ENCODE measurements at regions not wholly inside any gene's neighbourhood (a gene's known extent, or its start where the extent isn't known, plus 50 kb on each side); places are given as distances from the start of the nearest gene placed in this dataset.

GRCh38 chr5:166507810-166508425, 1783.5 kb upstream of the WWC1 start:
- DNase-seq: no peak

DNA sequence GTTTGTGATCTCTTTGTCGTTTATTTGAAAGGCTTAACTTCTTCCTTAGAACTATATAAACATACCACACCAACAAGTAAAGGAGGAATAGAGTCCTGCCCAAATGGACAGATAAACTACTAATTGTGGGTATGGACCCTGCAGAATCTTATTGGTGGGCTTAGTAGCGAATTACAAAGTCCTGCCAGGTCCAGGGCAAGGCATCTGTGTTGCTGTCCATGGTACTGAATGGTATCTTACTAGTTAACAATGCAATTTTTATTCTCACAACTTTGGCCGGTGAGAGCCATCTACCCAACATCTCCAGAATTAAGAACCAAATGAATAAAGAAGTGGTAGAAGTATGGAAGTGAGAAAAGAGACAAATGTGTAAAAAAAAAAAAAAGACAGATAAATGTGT, 1782.4 kb upstream of the WWC1 start:
- DNase-seq: no peak

GRCh38 chr5:166517976-166518375, 1773.5 kb upstream of the WWC1 start:
- DNase-seq: no peak

DNA sequence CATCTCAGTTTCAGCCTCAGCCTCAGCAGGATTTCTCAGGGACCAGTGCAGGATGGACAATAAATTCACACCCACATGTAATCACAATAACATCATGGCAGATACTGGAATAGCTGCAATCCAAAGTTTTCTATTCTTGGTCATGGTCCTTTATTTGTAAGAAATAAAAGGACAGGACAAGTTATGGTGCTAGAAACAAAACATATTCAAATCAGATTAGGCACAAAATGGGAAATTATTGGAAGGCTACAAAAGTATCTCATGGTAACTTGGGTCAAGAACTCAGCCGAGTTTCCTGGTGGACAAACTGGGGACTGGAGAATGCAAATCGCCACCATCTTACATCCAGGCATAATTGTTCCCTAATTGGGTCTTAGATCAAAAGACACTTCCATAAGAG, 1768.2 kb upstream of the WWC1 start:
- DNase-seq: no peak

- no peak for DNase-seq
These were observed 1762.2 kb upstream of the WWC1 start for GRCh38 chr5:166529200-166529599.

GRCh38 chr5:166532456-166533220, 1758.8 kb upstream of the WWC1 start:
- DNase-seq: no peak

GRCh38 chr5:166535641-166536040, 1755.8 kb upstream of the WWC1 start:
- no peak for DNase-seq

DNA sequence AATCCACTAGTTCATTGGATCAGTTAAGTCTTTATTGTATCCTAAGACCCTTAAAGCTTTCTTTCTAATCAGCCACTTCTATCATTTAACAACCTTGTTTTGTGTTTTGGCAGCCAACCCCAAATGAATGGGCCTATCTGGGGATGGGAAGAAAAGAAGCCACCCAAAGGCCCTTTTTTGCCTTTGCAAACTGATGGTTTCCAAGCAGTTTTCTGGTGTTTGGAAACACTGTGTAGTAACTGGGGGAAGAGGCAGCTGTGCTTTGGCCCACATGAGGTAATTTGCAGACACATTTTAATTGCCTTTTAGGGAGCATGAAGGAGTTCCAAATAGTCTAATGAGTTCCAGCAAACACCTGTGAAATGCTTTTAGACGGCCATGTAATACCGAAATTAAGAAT, 1751.3 kb upstream of the WWC1 start:
- DNase-seq: no peak

GRCh38 chr5:166551384-166551783, 1740.1 kb upstream of the WWC1 start:
- no peak for DNase-seq

DNA sequence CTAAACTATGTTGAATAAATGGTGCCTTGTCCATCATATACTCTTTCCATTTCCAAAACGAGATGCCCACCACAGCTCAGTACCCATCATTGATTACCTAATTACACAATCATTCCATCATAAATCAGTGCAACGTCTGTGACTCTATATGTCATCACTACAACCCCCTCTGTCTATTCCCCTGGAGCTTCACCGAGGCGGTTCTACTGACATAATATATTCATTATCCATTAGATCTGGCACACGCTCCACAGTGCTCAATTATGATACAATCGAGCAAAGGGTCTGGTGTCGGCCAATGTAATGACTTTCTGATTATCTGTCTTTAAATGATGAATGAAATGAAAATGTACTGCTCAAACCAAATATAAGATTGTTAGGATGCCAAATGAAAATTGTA, 1737.7 kb upstream of the WWC1 start:
- DNase-seq: no peak

DNA sequence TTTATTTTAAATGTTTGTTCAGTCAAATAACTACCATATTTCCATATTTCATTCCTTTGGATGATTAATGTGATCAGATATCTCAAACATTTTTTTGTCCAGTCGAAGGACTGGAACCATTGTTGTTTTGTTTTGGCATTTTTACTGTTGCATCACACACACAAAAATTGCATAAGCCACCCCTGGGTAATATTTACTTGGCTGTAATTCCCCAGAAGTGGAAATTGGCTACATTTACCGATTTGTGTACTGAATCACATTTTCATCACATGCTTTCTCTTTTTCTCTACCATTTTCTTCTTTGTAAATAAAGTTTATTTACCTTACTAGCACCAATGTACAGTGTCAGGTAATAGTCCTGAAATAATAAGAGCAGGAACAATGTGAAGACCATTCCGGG, 1729.7 kb upstream of the WWC1 start:
- no peak for DNase-seq

- no peak for DNase-seq
These were observed 1729.2 kb upstream of the WWC1 start for GRCh38 chr5:166562246-166562645.

DNA sequence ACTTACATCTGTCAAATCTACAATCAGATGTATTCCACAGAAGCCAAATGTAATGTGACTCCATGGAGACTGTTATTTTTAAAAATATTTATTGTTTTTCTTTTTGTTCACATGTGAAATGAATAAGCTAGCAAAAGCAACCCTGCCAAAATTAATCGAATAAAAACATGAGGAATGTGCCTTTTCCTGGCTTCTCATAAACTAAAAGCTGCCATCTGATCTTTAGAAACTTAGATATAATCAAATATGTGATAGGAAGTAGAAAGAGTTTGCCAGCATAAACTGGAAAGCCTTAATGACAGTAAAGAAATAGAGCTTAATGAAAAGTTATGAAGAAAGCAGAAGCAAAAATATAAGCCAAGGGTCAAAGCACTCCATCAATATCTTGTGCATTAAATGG, 1724.7 kb upstream of the WWC1 start:
- no peak for DNase-seq

DNA sequence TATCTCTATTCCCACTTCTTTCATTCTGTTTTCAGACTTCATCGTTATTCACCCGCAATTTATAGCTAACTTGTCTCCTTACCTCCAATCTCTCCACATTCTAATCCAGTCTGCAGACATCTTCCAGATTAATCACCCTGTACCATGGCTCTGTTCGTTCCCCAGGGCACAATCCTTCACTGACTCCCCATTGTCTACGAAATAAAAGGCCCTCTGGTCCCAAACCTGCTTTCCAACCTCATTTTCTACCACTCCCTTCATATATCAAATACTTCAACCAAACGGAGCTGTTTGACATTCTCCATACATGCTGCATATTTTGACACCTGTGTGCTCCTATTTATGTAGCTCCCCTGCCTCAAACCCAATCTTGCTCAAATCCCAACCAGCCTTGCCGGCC, 1720.6 kb upstream of the WWC1 start:
- no peak for DNase-seq

DNA sequence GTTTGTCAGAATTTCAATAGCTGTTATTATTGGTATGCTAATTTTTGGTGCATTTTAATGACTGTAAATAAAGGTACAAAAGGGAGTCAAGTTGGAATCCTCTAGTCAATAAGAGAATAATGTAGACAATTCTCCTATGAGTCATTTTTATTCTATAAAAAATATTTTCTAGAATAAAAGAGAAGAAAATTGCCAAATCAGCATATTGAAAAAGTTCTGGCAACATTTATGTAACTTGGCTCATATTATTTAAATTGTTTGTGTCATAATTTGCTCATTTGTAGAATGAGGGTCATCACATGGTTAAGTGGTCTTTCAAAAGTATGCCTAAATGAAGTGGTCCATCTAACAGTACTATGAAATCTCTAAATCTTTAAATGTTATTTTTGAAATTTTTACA, 1719.8 kb upstream of the WWC1 start:
- no peak for DNase-seq

DNA sequence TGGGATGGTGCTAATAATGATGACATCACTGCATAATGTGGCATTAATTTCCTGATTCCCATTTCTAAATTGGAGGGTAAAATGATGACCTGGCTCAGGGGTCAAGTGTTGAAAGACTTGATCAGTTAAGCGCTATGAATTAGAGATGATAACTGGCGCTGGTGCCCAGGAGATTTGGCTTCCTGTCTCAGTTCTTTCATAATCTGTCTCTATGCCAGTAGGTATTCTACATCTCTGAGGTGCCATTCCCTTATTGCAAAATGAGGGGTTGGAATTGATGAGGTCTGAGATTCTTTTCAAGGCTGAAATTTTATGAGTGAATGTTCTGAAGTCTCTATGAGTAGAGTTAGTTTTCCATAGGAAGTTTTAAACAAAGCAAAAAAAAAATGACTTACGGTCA, 1715.1 kb upstream of the WWC1 start:
- DNase-seq: no peak

- DNase-seq: no peak
These were observed 1709.6 kb upstream of the WWC1 start for GRCh38 chr5:166581826-166582225.

DNA sequence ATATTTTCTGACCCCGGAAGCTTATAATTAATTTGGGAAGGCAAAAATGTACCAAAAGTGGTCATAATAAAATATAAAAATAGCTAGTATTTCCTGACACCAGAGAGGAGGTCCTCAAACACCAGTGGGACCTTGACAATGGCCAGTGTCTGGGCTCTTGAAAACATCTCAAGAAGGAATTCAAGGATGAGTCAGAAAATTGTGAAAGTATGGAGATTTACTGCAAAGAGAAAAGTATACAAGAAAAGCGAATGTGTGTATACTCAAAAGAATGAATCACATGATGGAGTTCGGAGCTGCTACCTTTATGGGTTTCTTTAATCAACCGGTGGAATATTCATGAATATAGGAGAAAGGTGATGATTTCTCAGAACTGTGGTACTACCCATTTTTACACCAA, 1709.0 kb upstream of the WWC1 start:
- DNase-seq: no peak

DNA sequence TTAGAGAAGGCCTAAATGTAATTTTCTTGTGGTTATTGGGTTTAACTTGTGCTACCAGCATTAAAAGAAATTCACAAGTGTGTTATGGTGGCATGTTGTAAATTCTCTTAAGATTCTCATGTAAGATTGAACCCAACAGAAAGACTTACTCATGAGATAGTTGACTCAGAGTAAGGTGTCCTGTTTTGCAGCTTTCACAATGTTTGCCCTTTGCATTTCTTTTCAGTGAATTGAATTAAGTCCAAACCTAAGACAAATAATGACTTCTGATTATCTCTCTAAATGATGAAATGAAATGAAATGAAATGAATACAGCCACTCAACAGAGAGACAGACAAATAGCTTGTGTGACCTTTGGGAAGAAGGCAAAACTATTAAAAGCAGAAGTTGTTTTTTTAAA, 1696.9 kb upstream of the WWC1 start:
- DNase-seq: no peak

GRCh38 chr5:166595274-166595951, 1696.0 kb upstream of the WWC1 start:
- DNase-seq: no peak

- no peak for DNase-seq
These were observed 1695.4 kb upstream of the WWC1 start for GRCh38 chr5:166596043-166596442.

GRCh38 chr5:166602271-166602670, 1689.2 kb upstream of the WWC1 start:
- no peak for DNase-seq

DNA sequence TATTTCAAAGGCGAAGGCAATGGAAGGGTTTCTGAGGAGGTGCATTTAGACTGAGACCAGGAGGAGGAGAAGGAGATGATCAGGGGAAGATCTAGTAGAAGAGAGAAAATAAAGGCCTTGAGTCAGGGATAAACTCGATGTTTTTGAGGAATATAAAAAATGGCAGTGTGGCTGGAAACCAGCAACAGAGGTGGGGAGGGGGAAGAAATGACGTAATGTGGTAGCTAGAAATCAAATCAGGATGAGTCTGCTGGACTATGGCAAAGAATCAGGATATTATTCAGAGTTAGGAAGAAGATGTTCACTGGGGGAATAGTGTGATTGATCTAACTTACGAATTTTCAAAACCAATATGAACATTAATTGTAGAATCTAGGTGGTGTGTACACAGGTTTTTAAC, 1673.9 kb upstream of the WWC1 start:
- DNase-seq: no peak

- DNase-seq: no peak
These were observed 1672.9 kb upstream of the WWC1 start for GRCh38 chr5:166618526-166618925.

All from activated CD4-positive, alpha-beta T cell treated with anti-CD3 and anti-CD28 coated beads, Interleukin-10, Interleukin-2, amounts not matched to agents 100 ng/mL and 50 ng/mL, durations not matched to agents 16 hours and 8 hours (primary cell).